ENCODE measurements at regions not wholly inside any gene's neighbourhood (a gene's known extent, or its start where the extent isn't known, plus 50 kb on each side); places are given as distances from the start of the nearest gene placed in this dataset.

GRCh38 chr17:13143001-13143400 lies 125.2 kb upstream of the ELAC2 start (continued):
- TF ChIP-seq CREB1 (CRISPR knock-in tag; IDR thresholded peaks at IDR 0.05; ENCODE audit: low read depth): no peak

- H3K27me3 Mint-ChIP-seq (ENCODE audit: insufficient read depth, low read depth, poor library complexity): no peaks in the 10 kb centered on the region
These were observed 122.9 kb upstream of the ELAC2 start for GRCh38 chr17:13140750-13141149.

More at GRCh38 chr17:13140750-13141149, 122.9 kb upstream of the ELAC2 start:
- Histone ChIP-seq H3K4me3 (no peak overlapping the region), H3K27ac (ENCODE audit: low read depth) (no peak overlapping the region), H4K20me1 (replicated peaks; ENCODE audit: insufficient read depth) (no peaks in the 10 kb centered on the region), H3K79me2 (replicated peaks; ENCODE audit: insufficient read depth) (no peaks in the 10 kb centered on the region), H3K36me3 (ENCODE audit: insufficient read depth) (peaks cover 8% of the 10 kb centered on the region; the same call in 1 of the 2 replicates), H3F3A (replicated peaks; ENCODE audit: low read depth) (no peaks in the 10 kb centered on the region), H3K27me3 (ENCODE audit: insufficient read depth) (no peaks in the 10 kb centered on the region), H3K4me2 (peak overlapping the region; percentile 52; the same call in 1 of the 2 replicates), H3K9me2 (ENCODE audit: insufficient read depth) (no peaks in the 10 kb centered on the region), H2AFZ (no peak overlapping the region), H3K4me1 (ENCODE audit: insufficient read depth) (peaks cover 15% of the 10 kb centered on the region)
- TF ChIP-seq REST (IDR thresholded peaks at IDR 0.05; ENCODE audit: unreplicated experiment) (no peak), CREB1 (CRISPR knock-in tag; IDR thresholded peaks at IDR 0.05; ENCODE audit: low read depth) (0 out of 2 replicates have a peak, but pooled peaks have one; percentile 6), NANOG (IDR thresholded peaks at IDR 0.05; ENCODE audit: borderline replicate concordance) (peak; percentile 46; the same call in 1 of the 2 replicates), ZNF462 (CRISPR knock-in tag; IDR thresholded peaks at IDR 0.05) (no peak; the same call in 1 of the 2 replicates), CTCF (conservative IDR thresholded peaks at IDR 0.05; ENCODE audit: low read depth in 2 of 2) (peak; percentile 58 to 63), EZH2 (IDR thresholded peaks at IDR 0.05; ENCODE audit: low read depth, unreplicated experiment) (no peak), ZNF331 (CRISPR knock-in tag; IDR thresholded peaks at IDR 0.05; ENCODE audit: low read depth) (no peak), EZH2phosphoT487 (IDR thresholded peaks at IDR 0.05; ENCODE audit: unreplicated experiment) (no peak), JUNB (IDR thresholded peaks at IDR 0.05; ENCODE audit: unreplicated experiment) (no peak), STAT1 (IDR thresholded peaks at IDR 0.05; ENCODE audit: unreplicated experiment) (no peak), ETS1 (IDR thresholded peaks at IDR 0.05) (peak; percentile 74), POLR2AphosphoS5 (IDR thresholded peaks at IDR 0.05; ENCODE audit: low read depth) (no peak), ZNF114 (CRISPR knock-in tag; IDR thresholded peaks at IDR 0.05) (no peak)
- Mint-ChIP-seq H3K9me3 (peaks cover 30% of the 10 kb centered on the region), H3K36me3 (ENCODE audit: low read depth) (peaks cover 24% of the 10 kb centered on the region), H3K27ac (no peak overlapping the region), H3K4me1 (peaks cover 21% of the 10 kb centered on the region), H3K4me3 (no peak overlapping the region)
- DNase-seq (ENCODE audit: low spot score) (peak; percentile 90), ATAC-seq (peak; percentile 100)
